GM19397 (cell line): ENCODE measurements at regions not wholly inside any gene's neighbourhood (a gene's known extent, or its start where the extent isn't known, plus 50 kb on each side); places are given as distances from the start of the nearest gene placed in this dataset.

Source experiments
- ATAC-seq: cut with Tn5 transposase; IDR thresholded peaks from one replicate; pipeline ENCODE4 v1.9.1; 2021; ENCODE audit warnings: mild to moderate bottlenecking, moderate library complexity; ENCODE audit not compliant: unreplicated experiment

DNA sequence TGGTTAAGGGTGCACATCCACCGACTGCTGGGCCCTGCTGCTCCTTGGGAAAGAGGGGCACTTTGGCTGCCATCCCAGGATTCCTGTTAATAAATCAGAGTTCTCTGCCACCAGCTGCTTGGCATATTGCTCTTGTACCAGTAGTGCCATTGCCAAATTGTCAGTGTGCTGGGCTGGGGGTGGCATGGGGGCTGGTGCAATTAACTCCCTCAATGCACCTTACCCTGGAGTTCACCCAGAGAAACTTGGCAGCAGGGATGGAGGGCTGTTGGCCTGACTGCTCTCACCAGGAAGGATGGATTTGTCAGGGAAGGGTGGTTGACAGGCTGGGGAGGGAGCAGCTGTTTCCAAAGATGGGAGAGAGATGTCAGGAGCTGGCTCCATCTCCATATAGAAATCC, 94.6 kb upstream of the SKOR2 start:
- ATAC-seq = no peak

DNA sequence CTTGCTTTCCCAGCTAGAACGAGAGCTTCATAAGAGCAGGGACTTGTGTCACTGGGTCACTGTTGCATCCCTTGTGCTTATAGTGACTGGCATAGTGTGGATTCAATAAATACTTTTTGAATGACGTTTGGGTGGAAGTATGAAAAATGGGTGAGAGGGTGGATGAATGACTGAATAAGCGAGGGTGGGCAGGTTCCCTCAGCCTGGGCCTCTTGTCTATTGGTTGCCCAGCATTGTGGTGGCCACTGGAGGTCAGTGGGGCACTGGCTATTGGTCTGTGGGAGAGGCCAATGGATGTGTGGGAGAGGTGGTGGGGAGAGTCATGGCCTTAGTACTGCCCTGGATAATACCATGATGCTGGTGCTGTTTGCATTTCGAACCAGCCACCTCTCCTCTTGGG, 93.8 kb upstream of the SKOR2 start:
- ATAC-seq = no peak

DNA sequence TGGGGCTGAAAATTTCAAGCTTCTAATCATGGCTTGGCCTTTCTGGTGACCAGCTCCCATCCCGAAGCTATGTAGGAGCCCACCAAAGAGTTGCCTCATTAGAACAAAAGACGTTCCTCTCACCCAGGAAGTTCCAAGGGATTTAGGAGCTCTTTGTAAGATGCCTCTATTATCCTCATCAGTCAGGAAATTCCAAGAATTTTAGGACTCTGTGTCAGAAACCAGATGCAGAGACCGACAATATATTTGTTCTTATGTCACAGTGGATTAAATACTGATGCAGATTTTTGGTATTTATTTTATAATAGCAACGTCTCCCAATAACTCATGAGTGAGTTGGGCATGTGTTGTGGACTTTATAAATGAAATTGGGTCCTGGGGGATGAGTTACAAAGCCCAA, 91.8 kb upstream of the SKOR2 start:
- ATAC-seq = no peak

DNA sequence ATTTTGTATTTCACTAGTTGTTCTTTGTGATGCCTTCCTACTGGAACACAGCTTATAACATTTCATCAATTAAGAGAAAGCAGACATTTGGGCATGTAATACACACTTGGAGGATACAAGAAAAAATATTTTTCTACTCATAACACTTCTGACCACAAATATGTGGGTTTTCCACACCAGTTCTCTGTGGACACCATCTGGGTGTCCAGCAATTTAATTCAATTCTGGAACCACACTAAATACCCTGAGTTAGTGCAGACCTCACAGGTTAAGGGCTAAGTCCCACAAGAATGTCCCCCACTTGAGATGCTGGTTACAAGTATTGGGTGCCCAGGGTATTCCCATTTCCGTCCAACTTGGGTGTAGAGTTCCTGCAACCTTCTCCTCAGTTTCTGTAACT, 91.1 kb upstream of the SKOR2 start:
- ATAC-seq = no peak

DNA sequence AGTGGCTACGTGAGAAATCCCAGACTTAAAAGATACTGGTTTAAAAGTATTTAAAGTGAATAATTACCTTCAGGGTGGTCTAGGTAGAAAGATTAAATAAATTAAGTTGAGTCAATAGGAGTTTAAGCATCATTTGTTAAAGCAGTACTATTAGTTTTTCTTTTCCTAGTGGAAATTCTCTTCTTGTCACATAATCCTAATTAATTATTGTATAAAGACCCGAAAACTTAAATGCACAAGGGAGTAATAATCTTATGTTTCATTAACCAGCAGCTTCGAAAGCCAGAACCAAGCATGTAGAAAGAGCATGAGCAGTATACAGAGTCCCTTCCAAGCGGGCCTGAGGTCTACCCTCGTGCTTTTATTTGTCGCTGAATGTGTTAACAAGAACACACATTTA, 90.2 kb upstream of the SKOR2 start:
- no peak for ATAC-seq

DNA sequence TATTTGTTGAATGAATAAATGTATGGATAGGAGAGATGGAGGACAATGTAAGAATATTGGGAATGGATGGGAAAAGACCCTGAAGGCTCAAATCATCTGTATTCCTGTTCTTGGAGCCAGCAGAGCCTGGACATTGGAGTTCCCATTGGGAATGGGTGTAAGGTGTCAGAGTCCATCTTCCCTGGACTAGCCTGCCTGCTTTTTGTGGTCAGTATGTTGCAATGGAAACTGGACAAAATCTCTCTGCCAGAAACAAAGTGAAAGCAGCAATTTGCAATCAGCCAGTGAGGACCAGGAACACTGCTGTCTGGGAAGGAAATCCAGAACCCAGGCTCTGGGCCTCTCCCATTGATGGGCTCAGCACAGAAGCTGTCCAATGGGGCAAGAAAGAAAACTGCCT, 83.5 kb upstream of the SKOR2 start:
- no peak for ATAC-seq

DNA sequence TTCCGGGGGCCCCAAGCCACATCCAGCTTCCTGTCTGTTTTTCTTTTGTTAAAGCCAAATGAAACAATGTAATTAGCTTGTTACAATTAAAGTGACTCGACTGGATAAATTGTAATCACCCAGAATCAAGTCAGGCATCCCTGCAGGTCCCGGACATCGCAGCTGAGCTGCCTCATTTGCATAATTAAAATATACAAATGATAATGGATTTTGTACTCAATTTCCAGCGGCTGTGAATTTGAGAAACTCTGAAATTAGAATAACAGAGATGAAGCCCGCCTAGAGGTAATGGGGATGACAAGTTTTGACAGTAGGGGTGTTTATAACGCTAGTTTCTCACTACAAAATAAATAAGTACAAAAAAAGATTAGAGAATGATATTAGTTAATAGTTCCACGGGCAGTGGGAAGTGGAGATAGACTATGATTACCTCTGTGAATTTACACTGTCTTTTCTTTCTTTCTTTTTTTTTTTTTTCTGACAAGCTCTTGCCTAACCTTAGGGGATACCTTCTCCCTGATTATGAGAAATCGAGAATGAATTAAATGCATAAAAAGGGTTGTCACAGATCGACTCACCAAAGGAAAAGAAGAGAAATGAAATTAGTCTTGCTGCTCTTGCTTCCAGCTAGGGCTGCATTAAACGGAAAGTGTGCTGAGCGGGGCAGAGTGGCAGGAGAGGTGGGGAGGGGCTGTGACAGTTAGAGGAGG, 82.6 kb upstream of the SKOR2 start:
- ATAC-seq = no peak

DNA sequence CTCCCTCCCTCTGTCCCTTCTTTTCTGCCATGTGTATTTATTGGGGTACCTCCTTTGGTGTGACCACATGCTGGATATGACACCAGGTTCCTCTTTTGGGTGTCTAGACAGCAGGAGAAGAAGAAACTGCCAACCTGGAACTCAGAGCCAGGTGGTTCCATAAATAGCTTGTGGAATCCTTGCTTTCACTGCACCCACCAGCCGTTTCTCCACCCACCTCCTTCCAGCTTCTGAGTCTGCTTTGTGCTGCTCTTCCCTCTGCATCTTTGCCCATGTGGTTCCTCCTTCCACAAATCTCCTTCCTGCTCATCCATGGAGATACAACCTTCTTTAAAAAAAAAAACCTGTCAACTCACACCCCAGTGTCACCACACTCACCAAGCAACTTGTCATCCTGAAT, 80.2 kb upstream of the SKOR2 start:
- no peak for ATAC-seq

DNA sequence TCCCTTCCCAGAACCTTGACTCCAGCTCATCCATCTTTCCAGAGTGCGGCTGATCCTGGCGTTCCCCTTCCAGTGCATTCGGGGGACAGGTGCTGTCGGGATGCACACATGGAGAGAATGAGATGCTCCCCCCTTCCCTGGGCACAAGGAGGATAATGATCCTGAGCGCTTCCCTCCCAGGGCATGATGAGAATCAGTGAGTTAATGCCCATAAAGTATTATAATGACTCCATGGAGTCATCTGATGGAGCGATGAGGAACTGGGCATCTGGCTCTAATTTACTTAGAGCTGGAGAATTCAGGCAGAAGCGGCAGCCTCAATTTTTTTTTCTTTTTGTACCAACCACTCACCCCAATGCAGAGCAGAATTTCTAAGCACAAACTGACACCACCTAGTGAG, 79.6 kb upstream of the SKOR2 start:
- ATAC-seq = no peak

DNA sequence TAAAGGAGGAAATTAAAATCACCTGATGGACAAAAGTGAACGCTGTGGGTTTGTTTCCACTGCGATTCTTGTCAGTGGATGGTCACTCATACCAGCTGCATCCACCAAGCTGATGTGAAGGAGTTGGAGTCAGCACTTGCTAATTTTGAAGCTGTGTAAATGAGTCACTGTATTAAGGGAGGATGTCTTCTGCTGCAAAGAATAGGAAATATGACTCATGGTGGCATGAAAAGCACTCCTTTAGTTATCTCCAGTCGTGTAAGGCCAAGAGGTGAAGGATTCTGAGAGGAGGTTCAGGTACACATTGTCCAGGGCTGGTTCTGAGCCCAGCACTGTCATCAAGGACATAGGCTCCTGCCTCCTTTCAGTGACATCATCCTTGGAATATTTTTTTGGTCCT, 71.7 kb upstream of the SKOR2 start:
- ATAC-seq = no peak

DNA sequence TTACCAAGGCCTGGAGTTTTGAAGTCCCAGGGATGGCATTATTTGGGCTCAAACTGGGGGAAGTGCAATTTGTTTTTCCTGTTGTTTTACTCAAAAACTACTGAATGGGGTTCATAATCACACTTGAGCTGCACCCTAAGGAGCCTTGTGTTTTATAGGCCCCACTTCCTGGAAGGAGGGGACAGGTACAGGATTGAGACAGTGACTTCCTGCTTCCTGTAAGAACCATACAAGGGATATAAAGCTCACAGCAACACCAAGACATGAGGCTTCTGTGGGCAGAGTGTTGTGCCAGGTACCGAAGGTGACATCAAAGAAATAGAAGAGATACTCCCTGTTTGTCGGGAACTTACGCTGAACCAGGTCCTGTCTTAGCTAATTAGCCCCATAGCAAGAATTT, 70.4 kb upstream of the SKOR2 start:
- ATAC-seq = no peak

DNA sequence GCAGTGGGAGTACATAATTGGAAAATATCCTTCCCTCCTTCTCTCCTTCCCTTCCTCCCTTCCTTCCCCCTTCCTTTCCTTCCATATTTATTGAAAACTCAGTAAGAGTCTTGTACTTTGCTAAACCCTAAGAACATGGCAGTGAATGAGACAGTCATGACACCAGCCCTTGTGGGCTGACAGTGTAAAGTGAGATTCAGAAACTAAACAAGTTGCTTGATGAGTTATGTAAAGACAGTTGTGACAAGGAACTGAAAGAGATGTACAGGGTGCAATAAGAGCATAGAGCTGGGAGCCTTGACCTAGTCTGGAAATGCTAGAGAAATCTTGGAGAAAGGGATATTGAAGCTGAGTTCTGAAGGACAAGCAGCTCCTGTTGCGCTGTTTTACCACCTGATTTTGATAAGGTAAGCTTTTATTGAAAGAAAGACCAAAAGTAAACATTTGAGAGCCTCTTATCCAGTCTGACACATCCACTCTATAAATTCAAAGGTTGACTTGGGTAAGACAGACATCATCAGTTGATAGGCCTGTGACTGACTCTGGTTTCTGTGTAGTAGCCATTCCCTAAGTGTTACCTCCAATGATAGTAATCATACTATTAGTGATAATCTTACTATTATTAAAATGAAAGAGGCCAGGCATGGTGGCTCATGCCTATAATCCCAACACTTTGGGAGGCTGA, 66.5 kb upstream of the SKOR2 start:
- no peak for ATAC-seq

DNA sequence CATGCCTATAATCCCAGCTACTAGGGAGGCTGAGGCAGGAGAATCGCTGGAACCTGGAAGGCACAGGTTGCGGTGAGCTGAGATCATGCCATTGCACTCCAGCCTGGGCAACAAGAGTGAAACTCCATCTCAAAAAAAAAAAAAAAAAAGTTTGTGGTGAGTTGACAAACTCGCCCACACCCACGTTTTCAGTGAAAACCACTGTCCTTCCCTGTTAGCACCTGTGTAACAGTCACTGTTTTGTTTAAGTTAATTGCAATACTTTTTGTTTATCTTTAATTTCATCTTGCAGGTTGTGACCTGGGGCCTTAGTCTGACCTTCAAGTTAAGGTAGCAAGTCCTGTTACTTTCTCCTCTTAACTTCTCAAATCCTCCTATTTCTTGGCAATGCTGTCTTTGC, 65.5 kb upstream of the SKOR2 start:
- ATAC-seq = no peak

DNA sequence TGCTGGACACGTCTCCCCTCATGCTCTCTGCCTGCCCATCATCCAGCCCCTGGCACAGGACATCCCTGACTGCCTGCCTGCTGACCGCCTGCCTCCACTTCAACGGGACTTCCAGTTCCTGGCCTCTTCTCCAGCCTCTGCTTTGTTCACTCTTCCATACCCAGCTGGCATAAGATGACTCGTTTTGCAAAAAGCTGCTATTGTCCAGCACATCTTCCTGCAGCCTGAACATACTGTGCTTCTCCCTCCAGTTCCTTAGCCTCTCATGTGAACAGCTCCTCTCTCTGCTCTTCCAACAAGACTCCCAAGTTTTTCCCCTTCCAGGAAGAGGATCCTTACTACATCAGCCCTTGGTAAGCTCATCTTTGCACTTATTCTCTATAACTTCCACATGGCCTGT, 62.4 kb upstream of the SKOR2 start:
- ATAC-seq = no peak

DNA sequence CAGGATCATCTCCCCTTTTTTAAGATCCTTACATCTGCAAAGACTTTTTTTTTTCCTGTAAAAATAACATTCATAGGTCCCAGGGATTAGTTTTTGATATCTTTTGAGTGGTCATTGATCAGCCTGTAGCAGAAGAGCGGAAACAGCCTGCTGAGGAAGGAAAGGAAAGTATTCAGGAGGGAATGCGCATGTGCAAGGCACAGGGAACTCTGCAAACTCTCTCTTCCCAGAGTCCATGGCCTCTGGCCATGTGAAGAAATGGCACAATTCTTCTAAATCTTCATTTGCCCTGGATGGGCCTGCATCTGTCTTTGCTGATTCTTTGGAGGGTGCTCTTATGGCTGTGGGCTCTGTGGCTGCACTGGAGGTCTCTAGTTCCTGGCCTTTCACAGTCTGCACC, 60.1 kb upstream of the SKOR2 start:
- ATAC-seq = no peak
